Loucy (cell line): ENCODE measurements at regions not wholly inside any gene's neighbourhood (a gene's known extent, or its start where the extent isn't known, plus 50 kb on each side); places are given as distances from the start of the nearest gene placed in this dataset.

ENCODE experiments used
- H2AFZ ChIP-seq: fragments of 200-600 bp; sonication (generic); 2 replicates; pipeline ENCODE4 v1.6.0; 2016; ENCODE audit warnings: antibody characterized with exemption, mild to moderate bottlenecking, low read length, moderate library complexity
- H3F3A ChIP-seq: fragments of 200-600 bp; 2 replicates; pipeline ENCODE4 v1.6.0; 2016; ENCODE audit warnings: antibody characterized with exemption, low read depth, mild to moderate bottlenecking
- H3K27me3 ChIP-seq: fragments of 200-600 bp; sonication (generic); 2 replicates; pipeline ENCODE4 v1.6.1; 2014; ENCODE audit warnings: low read length, mild to moderate bottlenecking; ENCODE audit not compliant: insufficient read depth, poor library complexity, severe bottlenecking
- H3K36me3 ChIP-seq: fragments of 200-600 bp; sonication (generic); 2 replicates; pipeline ENCODE4 v1.6.1; 2016; ENCODE audit warnings: low read length; ENCODE audit not compliant: insufficient read depth
- H3K4me1 ChIP-seq: fragments of 200-600 bp; sonication (generic); 2 replicates; pipeline ENCODE4 v1.5.1; 2014; ENCODE audit warnings: low read length, mild to moderate bottlenecking; ENCODE audit not compliant: insufficient read depth, poor library complexity, severe bottlenecking
- H3K4me2 ChIP-seq: fragments of 200-600 bp; sonication (generic); 2 replicates; pipeline ENCODE4 v1.6.0; 2014; ENCODE audit warnings: antibody characterized with exemption, low read length, low read depth, mild to moderate bottlenecking; ENCODE audit not compliant: poor library complexity, severe bottlenecking
- H3K4me3 ChIP-seq: fragments of 200-600 bp; sonication (generic); 2 replicates; pipeline ENCODE4 v1.5.1; 2014; ENCODE audit warnings: low read length, mild to moderate bottlenecking, mixed read lengths; ENCODE audit not compliant: poor library complexity, severe bottlenecking
- H3K79me2 ChIP-seq: fragments of 200-600 bp; sonication (generic); 2 replicates; pipeline ENCODE4 v1.6.1; 2014; ENCODE audit warnings: low read length; ENCODE audit not compliant: insufficient read depth
- H3K9ac ChIP-seq: fragments of 200-600 bp; sonication (generic); 2 replicates; pipeline ENCODE4 v1.6.0; 2014; ENCODE audit warnings: mild to moderate bottlenecking, low read depth, low read length, moderate library complexity; ENCODE audit not compliant: poor library complexity, severe bottlenecking
- H3K9me2 ChIP-seq: fragments of 200-600 bp; sonication (generic); replicated peaks from 2 replicates; pipeline ENCODE4 v1.6.1; 2016; ENCODE audit warnings: low read depth, low read length, mixed read lengths
- H3K9me3 ChIP-seq: fragments of 200-600 bp; sonication (generic); 2 replicates; pipeline ENCODE4 v1.6.1; 2014; ENCODE audit warnings: mild to moderate bottlenecking, antibody characterized with exemption, low read length, low read depth; ENCODE audit not compliant: insufficient read depth
- H4K20me1 ChIP-seq: fragments of 200-600 bp; sonication (generic); 2 replicates; pipeline ENCODE4 v1.6.0; 2014; ENCODE audit warnings: antibody characterized with exemption, low read length, mild to moderate bottlenecking; ENCODE audit not compliant: insufficient read depth, poor library complexity, severe bottlenecking
- CTCF ChIP-seq: fragments of 200-600 bp; sonication (generic); conservative IDR thresholded peaks from 2 replicates; pipeline ENCODE4 v1.5.1; 2014; ENCODE audit warnings: mild to moderate bottlenecking, antibody characterized with exemption, low read length
- EZH2phosphoT487 ChIP-seq: fragments of 200-600 bp; IDR thresholded peaks from 2 replicates; pipeline ENCODE4 v1.6.1; 2018; ENCODE audit warnings: antibody characterized with exemption, mild to moderate bottlenecking, moderate library complexity, borderline replicate concordance

GRCh38 chr2:217515615-217516309, 487.0 kb downstream of the TNS1 start:
- Histone ChIP-seq H3K27me3 (no peaks in the 10 kb centered on the region), H3K4me2 (no peak overlapping the region), H3K4me3 (no peak overlapping the region), H3K4me1 (no peaks in the 10 kb centered on the region), H3F3A (no peaks in the 10 kb centered on the region), H2AFZ (no peak overlapping the region), H3K36me3 (no peaks in the 10 kb centered on the region), H4K20me1 (no peaks in the 10 kb centered on the region), H3K79me2 (no peaks in the 10 kb centered on the region), H3K9ac (no peak overlapping the region), H3K9me2 (no peaks in the 10 kb centered on the region), H3K9me3 (no peaks in the 10 kb centered on the region)
- TF ChIP-seq CTCF (no peak), EZH2phosphoT487 (no peak)

- no peaks in the 10 kb centered on the region for H3K9me2 ChIP-seq
- no peak overlapping the region for H3K4me3 ChIP-seq
- H2AFZ ChIP-seq = 0 out of 2 replicates have a peak overlapping the region, but pooled peaks have one; percentile 15
- H3K9me3 ChIP-seq = no peaks in the 10 kb centered on the region
- H4K20me1 ChIP-seq = no peaks in the 10 kb centered on the region
- no peaks in the 10 kb centered on the region for H3K36me3 ChIP-seq
- H3K4me2 ChIP-seq = no peak overlapping the region
- no peaks in the 10 kb centered on the region for H3F3A ChIP-seq
- H3K27me3 ChIP-seq = no peaks in the 10 kb centered on the region
- H3K4me1 ChIP-seq = no peaks in the 10 kb centered on the region
- TF ChIP-seq EZH2phosphoT487 (no peak), CTCF (no peak)
- no peak overlapping the region for H3K9ac ChIP-seq
- H3K79me2 ChIP-seq = no peaks in the 10 kb centered on the region
Measured at GRCh38 chr2:217513258-217513657, 489.5 kb downstream of the TNS1 start.

GRCh38 chr2:217512728-217513127, 490.1 kb downstream of the TNS1 start:
- Histone ChIP-seq H3K9me2 (no peaks in the 10 kb centered on the region), H3K4me2 (no peak overlapping the region), H3K9me3 (no peaks in the 10 kb centered on the region), H3K9ac (no peak overlapping the region), H2AFZ (no peak overlapping the region), H3K36me3 (no peaks in the 10 kb centered on the region), H3F3A (no peaks in the 10 kb centered on the region), H4K20me1 (no peaks in the 10 kb centered on the region), H3K27me3 (no peaks in the 10 kb centered on the region), H3K79me2 (no peaks in the 10 kb centered on the region), H3K4me1 (no peaks in the 10 kb centered on the region), H3K4me3 (no peak overlapping the region)
- TF ChIP-seq CTCF (no peak), EZH2phosphoT487 (no peak)
